ENCODE measurements at regions not wholly inside any gene's neighbourhood (a gene's known extent, or its start where the extent isn't known, plus 50 kb on each side); places are given as distances from the start of the nearest gene placed in this dataset.

- no peak for TF ChIP-seq CTCF (IDR thresholded peaks at IDR 0.05)
- no peak for TF ChIP-seq POLR2A (IDR thresholded peaks at IDR 0.05)
These were observed 53.6 kb upstream of the EIF5 start for GRCh38 chr14:103280278-103280928.
